ENCODE measurements at regions not wholly inside any gene's neighbourhood (a gene's known extent, or its start where the extent isn't known, plus 50 kb on each side); places are given as distances from the start of the nearest gene placed in this dataset.

DNA sequence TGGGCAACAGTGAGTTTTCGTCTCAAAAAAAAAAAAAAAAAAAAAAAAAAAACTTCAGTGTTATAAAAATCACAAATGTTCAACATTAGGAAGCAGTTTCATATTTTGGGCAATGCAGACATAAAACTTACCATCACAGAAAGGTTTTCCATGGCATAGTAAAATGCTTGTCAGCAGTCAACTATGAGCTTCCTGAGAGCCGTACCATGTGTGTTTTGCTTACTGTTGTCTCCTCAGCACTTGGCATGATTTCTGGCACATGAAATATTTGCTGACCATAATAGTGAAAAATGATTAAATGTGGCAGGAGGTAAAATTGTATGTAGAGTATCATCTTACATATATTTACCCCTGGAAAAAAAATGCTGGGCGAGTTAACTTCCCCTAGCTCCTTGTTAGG is 237.5 kb upstream of the SLC35B3 start:
- no peak for DNase-seq

DNA sequence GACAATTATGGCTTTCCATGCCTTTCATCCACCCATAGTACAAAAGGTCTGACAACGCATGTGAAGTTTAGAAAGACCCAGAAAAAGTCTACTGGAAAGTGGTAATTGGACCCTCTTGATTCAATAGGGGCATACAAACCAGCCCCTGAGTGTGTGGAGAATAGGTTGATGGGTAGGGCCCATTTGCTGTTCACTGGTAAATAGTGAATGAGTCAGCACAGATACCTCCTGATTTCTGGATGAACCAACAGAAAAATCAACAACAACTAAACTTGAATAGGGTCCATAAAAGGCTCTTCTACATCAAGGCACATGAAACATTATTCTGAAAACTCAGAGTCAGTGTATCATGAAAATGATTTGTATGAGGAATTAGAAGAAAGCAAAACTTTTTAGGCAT is 235.4 kb upstream of the SLC35B3 start:
- no peak for DNase-seq

DNA sequence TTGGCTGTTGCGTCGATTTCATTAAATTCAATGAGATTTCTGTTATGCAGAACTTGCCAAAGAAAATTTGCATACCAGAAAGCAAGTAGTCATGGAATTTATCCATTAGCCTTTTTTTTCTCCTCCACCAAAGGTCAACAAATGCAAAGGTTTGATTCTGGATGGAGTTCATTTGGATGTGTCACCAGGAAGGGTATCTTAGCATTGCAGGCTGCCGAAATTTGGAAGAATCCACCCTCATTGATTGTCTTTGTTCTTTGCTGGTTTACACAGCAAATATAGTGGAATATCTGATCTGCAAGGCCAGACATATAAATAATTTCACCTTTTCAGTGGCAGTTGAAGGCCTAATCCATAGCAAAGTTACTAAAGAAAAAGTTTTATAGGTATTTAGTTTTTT is 229.4 kb upstream of the SLC35B3 start:
- no peak for DNase-seq

DNA sequence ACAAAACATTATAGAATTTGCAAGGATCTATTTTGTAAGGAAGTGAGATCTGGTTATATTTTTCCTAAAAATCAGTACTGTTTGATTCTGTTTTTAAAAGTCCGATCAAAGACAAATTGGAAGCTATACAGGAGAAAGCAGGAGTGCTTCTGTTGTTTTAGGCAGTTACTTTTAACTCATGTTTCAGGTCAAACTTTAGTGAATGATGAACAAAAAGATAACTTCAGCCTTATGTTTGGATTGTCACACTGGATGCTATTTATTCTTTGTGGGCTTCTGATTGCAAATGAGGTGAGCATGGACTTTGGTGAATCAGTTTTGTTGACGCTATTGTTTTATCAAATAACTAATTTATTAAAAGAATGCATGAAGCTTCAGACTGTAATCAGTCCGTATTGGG is 228.7 kb upstream of the SLC35B3 start:
- DNase-seq = no peak

DNA sequence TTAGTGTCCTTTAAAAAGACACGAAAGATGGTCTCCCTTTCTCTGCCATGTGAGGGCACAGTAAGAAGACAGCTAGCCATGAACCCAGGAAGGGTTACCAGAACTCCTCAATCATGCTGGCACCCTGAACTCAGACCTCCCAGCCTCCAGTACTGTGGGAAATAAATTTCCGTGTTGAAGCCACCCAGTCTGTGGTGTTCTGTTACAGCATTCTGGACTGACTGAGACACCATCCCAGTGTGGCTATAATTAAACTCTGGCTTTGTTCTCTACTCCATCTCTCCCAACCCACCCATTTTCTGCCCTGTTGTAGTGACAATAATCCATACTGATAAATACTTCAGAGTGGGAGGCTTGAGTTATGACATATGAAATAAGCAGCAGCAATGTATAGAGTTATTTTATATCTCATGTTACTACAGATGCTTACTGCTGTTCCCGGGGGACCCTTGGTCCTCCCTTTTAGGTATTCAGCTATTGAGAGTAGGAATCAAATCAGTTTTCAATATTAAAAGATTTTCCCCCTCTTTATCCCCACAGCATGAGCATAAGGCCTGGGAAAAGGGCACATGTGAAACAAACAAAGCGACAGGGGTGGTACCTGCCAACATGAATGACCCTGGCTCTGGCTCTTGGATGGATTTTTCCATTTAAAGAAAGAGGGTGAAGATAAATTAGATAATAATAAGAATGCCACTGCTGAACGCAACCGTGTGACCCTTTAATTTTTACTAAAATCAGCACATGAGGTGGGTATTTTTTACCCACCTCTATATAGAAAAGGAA is 224.3 kb upstream of the SLC35B3 start:
- no peak for DNase-seq

DNA sequence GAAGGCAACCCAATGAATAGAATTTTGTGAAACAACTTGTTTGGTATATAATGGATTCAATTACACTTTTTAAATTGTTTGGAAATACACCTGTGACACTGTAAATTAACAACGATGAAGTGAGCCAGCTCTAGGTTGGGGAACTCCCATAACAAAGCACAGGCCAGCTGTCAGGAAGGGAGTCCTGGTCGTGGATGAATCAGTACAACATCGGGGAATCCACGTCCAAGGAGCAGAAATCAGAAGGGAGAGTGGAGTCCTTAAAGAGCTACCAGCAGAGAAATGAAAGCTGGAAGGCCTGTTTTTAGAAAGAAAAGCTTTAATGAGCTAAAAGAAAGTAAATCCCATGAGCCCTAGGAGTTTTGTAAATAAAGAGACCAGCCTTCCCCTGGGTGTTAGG is 223.1 kb upstream of the SLC35B3 start:
- DNase-seq = no peak

DNA sequence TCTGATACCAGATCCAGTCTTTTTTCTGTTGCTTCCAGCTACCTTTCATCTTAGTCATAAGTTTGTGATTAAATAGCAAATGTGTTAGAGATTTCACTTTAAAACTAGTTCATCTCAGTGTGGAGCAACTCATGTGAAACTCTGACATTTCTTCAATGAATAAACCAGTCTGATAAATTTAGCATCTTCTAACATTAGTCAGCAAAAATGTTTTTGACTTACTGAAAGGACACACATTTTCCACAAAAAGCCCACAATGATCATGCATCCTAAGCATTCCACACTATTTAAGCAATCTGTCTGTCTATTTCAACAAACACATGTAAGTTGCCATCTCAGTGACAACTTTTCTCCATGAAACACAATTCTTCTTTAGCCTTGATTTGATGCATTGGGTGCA is 222.2 kb upstream of the SLC35B3 start:
- no peak for DNase-seq

DNA sequence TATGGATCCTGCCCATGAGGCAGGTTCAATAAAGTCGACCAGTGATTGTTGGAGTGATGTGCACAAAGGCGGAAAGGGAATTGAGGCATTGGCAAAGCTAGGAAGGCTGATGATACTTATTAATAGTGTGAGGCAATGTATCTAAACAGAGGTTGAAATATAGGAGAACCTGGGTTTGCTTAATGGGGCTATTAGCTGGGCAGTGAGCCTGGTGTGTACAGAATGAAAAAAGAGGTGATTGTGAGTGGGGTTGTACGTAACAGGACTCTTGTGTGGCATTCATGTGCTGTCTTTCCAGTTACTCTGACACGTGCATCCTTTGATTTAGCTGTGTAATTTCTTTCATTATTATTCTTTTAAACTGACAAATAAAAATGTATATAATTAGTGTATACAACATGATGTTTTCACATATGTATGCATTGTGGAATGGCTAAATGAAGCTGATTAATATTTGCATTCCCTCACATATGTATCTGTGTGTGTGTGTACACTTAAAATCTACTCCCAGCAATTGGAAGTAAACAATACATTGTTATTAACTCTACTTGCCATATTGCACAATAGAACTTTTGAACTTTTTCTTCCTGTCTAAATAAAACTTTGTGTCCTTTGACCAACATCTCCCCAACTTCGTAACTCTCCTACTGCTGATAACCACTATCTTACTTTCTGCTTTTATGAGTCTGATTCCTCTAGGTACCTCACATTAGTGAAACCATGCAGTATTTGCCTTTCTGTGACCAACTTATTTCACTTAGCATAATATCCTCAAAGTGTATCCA is 220.5 kb upstream of the SLC35B3 start:
- DNase-seq = no peak

DNA sequence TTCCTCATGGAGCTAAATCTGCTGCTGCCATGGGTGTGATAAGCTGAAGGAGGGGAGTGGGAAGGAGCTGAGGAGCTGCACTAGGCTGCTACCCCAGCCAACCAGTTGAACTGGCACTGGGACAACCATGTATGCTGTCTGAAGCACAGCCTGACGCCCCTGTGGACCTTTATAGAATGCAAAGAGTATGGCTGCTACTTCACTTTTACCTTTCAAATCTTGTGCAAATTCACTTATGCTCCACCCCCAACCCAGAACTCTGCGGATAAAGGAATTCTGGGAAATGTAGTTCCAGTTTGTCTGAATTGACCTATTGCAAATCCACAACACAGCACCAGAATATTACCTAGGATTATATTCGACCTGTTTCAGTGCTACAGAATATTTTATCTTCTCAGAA is 217.4 kb upstream of the SLC35B3 start:
- DNase-seq = no peak

DNA sequence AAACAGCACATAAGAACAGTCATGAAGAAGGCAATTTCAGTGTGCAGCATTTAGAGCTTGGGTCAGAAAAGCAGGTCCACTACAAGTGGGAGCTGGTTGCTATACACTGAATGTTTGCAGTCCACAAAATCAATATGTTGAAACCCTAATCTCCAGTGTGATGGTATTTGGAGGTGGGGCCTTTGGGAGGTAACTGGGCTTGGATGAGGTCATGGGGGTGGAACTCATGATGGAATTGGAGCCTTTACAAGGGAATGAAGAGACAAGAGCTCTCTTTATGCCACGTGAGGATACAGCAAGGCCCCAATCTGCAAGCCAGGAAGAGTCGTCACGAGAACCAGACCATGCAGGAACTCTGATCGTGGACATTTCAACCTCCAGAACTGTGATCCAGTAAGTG is 216.7 kb upstream of the SLC35B3 start:
- no peak for DNase-seq

DNA sequence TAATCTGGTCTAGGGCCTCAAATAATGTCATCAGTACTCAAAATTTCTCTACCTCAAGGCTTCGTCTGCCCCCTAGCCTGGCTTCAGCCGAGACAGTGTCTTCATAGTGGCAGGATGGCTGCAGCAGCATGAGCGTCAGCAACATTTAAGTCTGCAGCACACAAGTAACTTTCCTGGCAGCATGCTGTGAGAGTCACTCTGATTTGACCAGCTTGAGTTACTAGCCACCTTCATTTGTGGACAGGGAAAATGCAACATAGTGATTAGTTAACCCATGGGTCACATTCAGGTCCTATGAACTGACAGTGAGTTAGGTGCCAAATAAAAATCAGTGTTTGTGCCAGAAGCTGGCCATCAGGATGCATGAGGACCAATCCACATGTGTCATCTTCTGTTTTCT is 209.9 kb upstream of the SLC35B3 start:
- no peak for DNase-seq

DNA sequence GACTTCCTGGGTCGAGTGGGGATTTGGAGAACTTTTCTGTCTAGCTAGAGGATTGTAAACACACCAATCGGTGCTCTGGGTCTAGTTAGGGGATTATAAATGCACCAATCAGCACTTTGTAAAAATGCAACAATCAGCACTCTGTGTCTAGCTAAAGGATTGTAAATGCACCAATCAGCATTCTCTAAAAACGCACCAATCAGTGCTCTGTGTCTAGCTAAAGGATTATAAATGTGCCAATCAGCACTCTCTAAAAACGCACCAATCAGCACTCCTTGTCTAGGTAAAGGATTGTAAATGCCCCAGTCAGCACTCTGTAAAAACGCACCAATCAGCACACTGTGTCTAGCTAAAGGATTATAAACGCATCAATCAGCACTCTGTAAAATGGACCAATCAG is 209.0 kb upstream of the SLC35B3 start:
- no peak for DNase-seq

DNA sequence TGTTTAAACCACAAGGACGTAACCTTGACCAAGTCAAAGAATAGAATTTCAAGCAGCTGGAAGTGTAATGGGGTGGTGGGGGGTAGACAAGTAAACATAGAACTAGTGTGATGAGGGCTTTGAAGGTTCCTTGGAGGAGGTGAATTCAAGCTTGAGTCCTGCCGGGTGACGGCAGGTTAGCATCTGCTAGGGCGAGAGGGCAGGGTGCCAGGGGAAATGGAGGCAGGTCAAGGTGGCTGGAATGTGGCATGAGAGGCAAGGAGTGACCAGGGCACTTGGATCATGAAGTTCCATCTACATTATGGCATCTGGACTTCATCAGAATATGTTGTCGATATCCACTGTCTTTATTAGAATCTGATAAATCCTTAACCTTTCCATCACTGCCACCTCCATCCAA is 207.5 kb upstream of the SLC35B3 start:
- no peak for DNase-seq

DNA sequence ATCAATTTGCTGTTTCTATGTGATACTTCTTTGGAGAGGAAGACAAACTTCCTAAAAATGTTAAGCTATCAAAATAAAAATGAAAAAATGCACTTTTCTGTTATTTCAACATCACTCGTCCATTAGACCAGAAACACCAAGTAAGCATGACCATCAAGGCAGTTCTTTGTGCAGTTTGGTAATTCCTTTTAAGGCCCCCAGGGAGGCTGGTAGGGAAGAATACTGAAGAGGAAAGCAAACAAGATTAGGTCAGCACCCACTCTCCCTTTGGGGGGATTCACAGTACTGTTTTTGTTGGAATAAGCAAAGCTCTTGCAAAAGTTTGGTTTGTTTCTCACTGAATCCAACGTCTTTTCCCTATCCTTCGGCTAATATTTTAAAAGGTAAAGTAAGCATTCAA is 206.8 kb upstream of the SLC35B3 start:
- no peak for DNase-seq

DNA sequence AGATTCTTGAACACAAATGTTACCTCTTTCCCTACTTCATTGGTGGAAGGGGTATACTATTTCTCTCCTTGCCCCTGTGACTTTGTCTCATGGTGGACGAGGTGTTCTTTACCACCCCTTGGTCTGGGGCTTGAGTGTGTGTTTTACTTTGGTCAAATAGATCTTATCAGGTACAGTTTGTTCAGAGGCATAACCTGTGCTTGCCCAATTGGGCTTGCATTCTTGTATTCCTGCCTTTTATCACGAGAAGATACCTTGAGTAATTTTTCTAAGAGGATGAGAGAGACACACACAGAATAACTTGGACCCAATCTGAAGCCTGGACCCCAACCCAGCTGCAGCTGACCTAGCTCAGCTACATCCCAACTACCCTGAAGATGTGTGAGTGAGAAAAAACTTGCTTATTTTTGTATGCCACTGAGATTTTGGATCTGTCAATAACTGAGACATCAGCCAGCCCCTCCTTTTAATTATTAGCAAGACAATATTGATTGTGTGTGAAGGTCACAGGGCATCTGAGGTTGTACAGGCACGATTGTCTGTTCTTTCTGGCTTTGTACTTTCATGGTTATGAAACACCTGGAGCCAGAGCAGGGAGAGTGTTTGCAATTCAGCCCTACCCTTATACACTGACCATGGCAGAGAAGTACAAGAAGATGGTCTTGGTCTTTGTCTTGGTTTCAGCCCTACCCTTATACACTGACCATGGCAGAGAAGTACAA is 204.7 kb upstream of the SLC35B3 start:
- DNase-seq = no peak

DNA sequence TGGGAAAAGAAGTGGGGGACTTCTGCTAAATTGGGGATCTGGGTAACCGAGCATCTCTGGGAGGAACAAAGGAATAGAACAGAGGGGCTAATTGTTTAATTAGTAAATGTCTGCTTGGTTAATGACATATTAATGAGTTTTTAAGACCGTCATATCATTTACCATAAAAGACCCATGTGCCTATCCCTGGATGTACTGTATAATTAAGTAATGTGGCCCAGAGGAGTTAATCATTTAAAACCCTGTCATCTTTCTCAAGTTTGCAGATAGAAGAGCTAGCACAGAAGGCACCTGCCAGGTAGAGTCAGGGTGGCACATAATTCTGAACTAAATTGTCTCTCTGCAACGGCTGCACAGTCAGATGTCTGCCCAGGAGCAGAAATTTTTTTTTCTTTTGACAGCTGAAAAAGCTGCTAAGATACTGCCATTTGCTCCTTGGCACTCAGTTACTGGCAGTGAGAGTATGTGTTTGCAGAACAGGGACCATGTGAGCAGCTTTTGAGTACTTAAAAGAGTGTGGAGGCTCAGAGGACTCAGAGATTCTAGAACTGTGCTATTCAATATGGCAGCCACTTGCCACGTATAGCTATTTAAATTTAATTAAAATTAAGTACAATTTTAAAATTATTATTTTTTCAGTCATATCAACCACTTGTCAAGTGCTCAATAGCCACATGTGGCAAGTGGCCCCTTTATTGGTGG is 202.7 kb upstream of the SLC35B3 start:
- DNase-seq = no peak

DNA sequence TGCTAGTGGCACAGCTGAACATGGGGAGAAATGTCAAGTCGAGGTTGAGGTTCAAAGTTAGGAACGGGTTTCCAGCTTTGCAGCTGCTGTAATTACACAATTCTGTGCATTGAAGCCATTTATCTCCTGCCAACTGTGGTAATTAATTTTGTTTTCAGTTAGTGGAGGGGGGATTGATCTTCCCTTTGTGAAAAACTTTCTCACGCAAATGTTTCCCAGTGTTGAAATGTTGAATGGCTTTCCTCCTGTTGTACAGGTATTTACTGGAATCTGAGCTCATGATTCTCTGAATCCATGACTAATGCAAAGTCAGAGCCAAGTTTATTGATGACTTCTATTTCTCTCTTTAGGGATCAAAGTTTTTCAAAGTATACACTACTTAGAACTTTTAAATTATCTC is 198.4 kb upstream of the SLC35B3 start:
- no peak for DNase-seq

DNA sequence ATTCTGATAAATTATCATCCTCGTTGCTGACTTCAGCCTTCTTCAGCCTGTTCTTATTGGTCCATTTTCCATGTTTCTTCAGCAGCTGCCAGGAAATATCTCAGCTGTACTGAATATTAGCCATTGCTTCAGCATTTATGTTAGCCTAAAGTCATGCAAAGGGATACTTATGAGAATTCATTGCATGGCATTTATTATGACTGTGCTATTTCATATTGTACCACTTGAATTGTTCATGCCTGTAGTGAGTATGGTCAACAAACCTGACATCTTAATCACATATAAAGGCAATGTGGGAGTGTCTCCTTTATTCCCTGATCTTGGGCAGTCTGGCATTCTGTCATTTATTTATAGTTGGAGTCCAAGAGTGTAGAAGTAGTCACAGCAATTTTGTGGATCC is 193.4 kb upstream of the SLC35B3 start:
- DNase-seq = no peak

DNA sequence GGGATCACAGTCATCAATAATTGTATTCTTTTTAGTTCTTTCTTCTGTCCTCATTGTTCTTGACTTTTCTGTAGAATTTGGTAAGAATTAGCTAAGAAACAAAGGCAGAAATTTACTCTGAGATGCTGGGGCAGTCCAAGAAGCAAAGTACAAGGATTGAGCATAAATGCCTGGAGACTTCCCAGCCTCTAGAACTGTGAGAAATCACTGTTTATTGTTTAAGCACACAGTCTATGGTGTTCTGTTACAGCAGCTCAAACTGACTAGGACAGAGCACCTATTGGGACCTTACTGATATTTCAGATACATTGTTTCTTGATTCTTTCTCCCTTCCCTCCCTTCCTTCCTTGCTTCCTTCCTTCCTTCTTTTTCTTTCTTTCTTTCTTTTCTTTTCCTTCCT is 192.7 kb upstream of the SLC35B3 start:
- no peak for DNase-seq

DNA sequence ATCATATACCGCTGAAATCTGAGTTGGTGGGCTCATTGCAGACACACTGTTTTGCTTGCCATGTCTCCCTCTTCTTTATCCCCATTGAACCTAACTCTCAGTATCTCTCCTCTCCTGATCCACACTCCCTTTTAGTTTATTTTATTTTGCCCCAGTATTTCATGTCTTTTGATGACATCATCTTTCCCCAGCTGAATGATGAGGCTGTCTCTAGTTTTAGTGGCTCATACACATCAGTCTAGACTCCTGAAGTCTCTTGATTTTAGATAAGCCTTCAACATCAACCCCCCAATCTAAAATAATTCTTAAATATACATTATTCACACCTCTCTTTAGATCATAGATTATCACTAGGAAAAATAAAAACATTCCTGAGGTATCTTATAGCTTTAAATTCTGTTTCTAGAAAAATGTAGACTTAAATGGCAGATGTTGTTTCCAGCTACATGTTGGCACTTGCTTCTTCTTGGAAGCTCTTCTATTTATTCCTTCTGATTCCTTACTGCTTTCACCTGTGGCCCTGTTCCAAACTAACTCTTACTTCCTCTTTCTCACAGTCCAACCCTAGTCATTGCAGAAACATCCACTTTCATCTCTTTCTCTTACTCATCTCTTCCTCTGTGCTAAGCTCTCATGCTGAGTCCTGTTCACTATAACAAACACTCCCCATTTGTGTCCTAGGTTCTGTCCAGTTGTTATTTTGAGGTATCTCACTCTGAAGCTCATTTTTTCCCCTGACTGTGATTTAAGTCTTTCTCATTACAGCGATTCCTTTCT is 191.9 kb upstream of the SLC35B3 start:
- DNase-seq = no peak

DNA sequence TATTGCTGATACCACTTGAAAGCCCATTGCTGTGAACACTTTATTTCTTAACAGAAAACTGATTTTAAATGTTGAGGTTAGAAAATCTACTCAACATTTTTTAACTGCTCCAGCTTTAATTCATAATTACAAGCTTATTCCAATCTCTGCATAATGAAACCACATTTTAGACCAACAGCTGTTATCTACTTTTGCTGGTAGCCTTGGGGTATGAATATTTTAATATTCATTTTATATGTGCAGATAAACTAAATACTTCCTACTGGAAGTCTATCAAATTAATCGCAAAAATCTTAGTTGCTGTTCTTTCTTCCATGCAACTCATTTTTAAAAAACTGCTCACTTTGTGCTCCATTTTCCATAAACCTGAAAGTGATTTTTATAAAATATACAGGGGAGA is 189.3 kb upstream of the SLC35B3 start:
- DNase-seq = no peak

DNA sequence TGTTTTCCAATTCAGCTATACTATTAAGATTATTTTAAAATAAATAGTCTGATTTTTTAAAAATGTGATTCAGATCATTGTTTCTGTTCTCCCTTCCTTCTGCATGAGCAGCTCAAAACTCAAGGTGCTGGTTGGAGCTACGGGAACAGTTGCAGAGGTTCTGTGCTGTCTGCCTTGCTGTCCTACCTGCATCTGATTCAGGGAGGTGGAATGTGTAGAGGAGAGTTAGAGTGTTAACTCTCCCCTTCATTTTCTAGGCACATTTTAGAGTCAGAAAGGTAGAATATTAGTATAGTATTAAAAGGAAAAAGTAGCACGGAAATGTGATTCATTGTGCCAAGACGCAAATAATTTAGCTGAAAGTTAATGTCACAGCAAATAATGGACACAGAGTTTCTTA is 188.1 kb upstream of the SLC35B3 start:
- DNase-seq = no peak

DNA sequence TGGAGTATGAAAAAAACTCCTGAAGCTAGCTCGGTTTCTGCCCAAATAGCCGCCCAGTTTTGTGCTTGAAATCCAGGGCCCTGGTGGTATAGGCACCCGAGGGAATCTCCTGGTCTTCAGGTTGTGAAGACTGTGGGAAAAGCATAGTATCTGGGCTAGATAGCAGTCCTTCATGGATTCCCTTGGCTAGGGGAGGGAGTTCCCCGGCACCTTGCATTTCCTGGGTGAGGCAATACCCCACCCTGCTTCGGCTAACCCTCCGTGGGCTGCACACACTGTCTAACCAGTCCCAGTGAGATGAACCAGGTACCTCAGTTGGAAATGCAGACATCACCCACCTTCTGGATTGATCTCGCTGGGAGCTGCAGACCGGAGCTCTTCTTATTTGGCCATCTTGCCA is 184.5 kb upstream of the SLC35B3 start:
- no peak for DNase-seq

Data from stimulated activated CD4-positive, alpha-beta T cell treated with anti-CD3 and anti-CD28 coated beads, Interleukin-2, amount 100 ng/mL, for 24 hours (primary cell).